ENCODE measurements at regions not wholly inside any gene's neighbourhood (a gene's known extent, or its start where the extent isn't known, plus 50 kb on each side); places are given as distances from the start of the nearest gene placed in this dataset.

GRCh38 chr9:107087222-107087621 lies 195.9 kb upstream of the RAD23B start:
- Mint-ChIP-seq H3K4me1 (ENCODE audit: low read depth) (no peaks in the 10 kb centered on the region), H3K27me3 (peaks cover 27% of the 10 kb centered on the region), H3K9me3 (peaks cover 2% of the 10 kb centered on the region), H3K27ac (no peak overlapping the region), H3K36me3 (ENCODE audit: low read depth) (no peaks in the 10 kb centered on the region), H3K4me3 (no peak overlapping the region)
- intact Hi-C loops (cut with DNase I, micrococcal nuclease) = no loop called here
- Histone ChIP-seq H3K27ac (ENCODE audit: low read depth in 1 of 2, low read length in 2 of 2) (no peak overlapping the region), H3K9me3 (ENCODE audit: control insufficient read depth in 1 of 2, insufficient read depth in 1 of 2, low read length in 2 of 2) (peaks cover 0 to 3% of the 10 kb centered on the region in 2 experiments), H3K36me3 (ENCODE audit: insufficient read depth, low read length) (no peaks in the 10 kb centered on the region), H3K4me3 (ENCODE audit: low read length) (no peak overlapping the region), H3K4me1 (ENCODE audit: insufficient read depth, low read length) (no peaks in the 10 kb centered on the region), H3K27me3 (ENCODE audit: control insufficient read depth in 1 of 2, insufficient read depth in 2 of 2, low read length in 2 of 2) (no peaks in the 10 kb centered on the region)
- no peak for TF ChIP-seq CTCF (IDR thresholded peaks at IDR 0.05)
- DNase-seq (no peak), ATAC-seq (ENCODE audit: poor library complexity) (no peak)
- ChIA-PET POLR2A (no interaction called here), CTCF (no interaction called here)

- no peak for TF ChIP-seq CTCF (IDR thresholded peaks at IDR 0.05)
Measured at GRCh38 chr9:107090218-107090617, 192.9 kb upstream of the RAD23B start.

GRCh38 chr9:107093365-107094060 lies 189.6 kb upstream of the RAD23B start:
- Histone ChIP-seq H3K27me3 (ENCODE audit: control insufficient read depth in 1 of 2, insufficient read depth in 2 of 2, low read length in 2 of 2) (no peaks in the 10 kb centered on the region), H3K36me3 (ENCODE audit: insufficient read depth, low read length) (no peaks in the 10 kb centered on the region), H3K4me1 (ENCODE audit: insufficient read depth, low read length) (no peaks in the 10 kb centered on the region), H3K27ac (ENCODE audit: low read depth in 1 of 2, low read length in 2 of 2) (no peak overlapping the region), H3K9me3 (ENCODE audit: control insufficient read depth in 1 of 2, insufficient read depth in 1 of 2, low read length in 2 of 2) (no peaks in the 10 kb centered on the region), H3K4me3 (ENCODE audit: low read length) (no peak overlapping the region)
- no peak for ATAC-seq (ENCODE audit: poor library complexity)
- Mint-ChIP-seq H3K27me3 (no peaks in the 10 kb centered on the region), H3K4me1 (ENCODE audit: low read depth) (no peaks in the 10 kb centered on the region), H3K4me3 (no peak overlapping the region), H3K36me3 (ENCODE audit: low read depth) (no peaks in the 10 kb centered on the region), H3K9me3 (peaks cover 2% of the 10 kb centered on the region), H3K27ac (no peak overlapping the region)
- no peak for DNase-seq
- TF ChIP-seq CTCF (IDR thresholded peaks at IDR 0.05) = no peak
- ChIA-PET POLR2A (no interaction called here), CTCF (no interaction called here)
- intact Hi-C loops (cut with DNase I, micrococcal nuclease) = no loop called here

More at GRCh38 chr9:107090218-107090617, 192.9 kb upstream of the RAD23B start:
- Histone ChIP-seq H3K27ac (ENCODE audit: low read depth in 1 of 2, low read length in 2 of 2) (no peak overlapping the region), H3K36me3 (ENCODE audit: insufficient read depth, low read length) (no peaks in the 10 kb centered on the region), H3K9me3 (ENCODE audit: control insufficient read depth in 1 of 2, insufficient read depth in 1 of 2, low read length in 2 of 2) (peaks cover 0 to 3% of the 10 kb centered on the region in 2 experiments), H3K4me3 (ENCODE audit: low read length) (no peak overlapping the region), H3K27me3 (ENCODE audit: control insufficient read depth in 1 of 2, insufficient read depth in 2 of 2, low read length in 2 of 2) (no peaks in the 10 kb centered on the region), H3K4me1 (ENCODE audit: insufficient read depth, low read length) (no peaks in the 10 kb centered on the region)
- H3K4me1 Mint-ChIP-seq (ENCODE audit: low read depth) = no peaks in the 10 kb centered on the region
- intact Hi-C loops (cut with DNase I, micrococcal nuclease) = no loop called here
- DNase-seq (no peak), ATAC-seq (ENCODE audit: poor library complexity) (no peak)
- CTCF ChIA-PET = no interaction called here
- no peak overlapping the region for H3K4me3 Mint-ChIP-seq
- peaks cover 2% of the 10 kb centered on the region for H3K9me3 Mint-ChIP-seq
- H3K27me3 Mint-ChIP-seq = peaks cover 14% of the 10 kb centered on the region
- no peaks in the 10 kb centered on the region for H3K36me3 Mint-ChIP-seq (ENCODE audit: low read depth)
- H3K27ac Mint-ChIP-seq = no peak overlapping the region
- POLR2A ChIA-PET = no interaction called here
